ENCODE measurements at regions not wholly inside any gene's neighbourhood (a gene's known extent, or its start where the extent isn't known, plus 50 kb on each side); places are given as distances from the start of the nearest gene placed in this dataset.

GRCh38 chr1:244187310-244187709, 136.2 kb downstream of the ZBTB18 start:
- Histone ChIP-seq H3K36me3 (ENCODE audit: control insufficient read depth, low read length) (no peaks in the 10 kb centered on the region), H3K4me1 (ENCODE audit: control insufficient read depth, low read length) (no peaks in the 10 kb centered on the region), H3F3A (ENCODE audit: control insufficient read depth, insufficient read depth) (no peaks in the 10 kb centered on the region), H3K79me2 (ENCODE audit: control insufficient read depth, low read length) (no peaks in the 10 kb centered on the region), H3K27ac (ENCODE audit: low read depth, low read length) (no peak overlapping the region), H3K9me2 (replicated peaks; ENCODE audit: control insufficient read depth, low read length) (no peaks in the 10 kb centered on the region), H4K20me1 (ENCODE audit: control insufficient read depth, insufficient read depth, low read depth, low read length) (no peaks in the 10 kb centered on the region), H3K4me3 (ENCODE audit: low read length) (no peak overlapping the region), H3K4me2 (ENCODE audit: low read length) (no peak overlapping the region), H3K27me3 (ENCODE audit: control insufficient read depth, low read length) (no peaks in the 10 kb centered on the region), H3K9me3 (ENCODE audit: control insufficient read depth, insufficient read depth, low read length) (no peaks in the 10 kb centered on the region)
- TF ChIP-seq CTCF (IDR thresholded peaks at IDR 0.05; ENCODE audit: low read depth, low read length, poor library complexity, severe bottlenecking) = no peak
- TF ChIP-seq EZH2phosphoT487 (IDR thresholded peaks at IDR 0.05; ENCODE audit: borderline replicate concordance, low read length) = no peak

DNA sequence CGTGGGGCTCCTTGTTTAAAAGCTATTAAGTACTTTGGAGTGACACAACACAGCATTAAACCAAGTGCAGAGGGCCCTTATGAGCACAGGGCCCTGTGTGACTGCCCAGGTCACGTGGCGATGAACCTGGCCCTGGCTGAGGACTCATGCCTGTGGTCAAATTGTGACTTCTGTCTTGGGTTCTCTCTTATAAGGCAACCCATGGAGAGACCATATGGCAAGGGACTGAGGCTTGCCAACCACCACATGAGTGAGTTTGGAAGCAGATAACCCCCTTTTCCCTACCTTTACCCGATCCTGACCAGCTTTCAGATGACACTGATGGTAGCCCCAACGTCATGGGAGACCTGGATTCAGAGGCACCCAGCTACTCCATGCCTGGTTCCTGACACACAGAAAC, 140.5 kb downstream of the ZBTB18 start:
- no peaks in the 10 kb centered on the region for H3K79me2 ChIP-seq (ENCODE audit: control insufficient read depth, low read length)
- H3K36me3 ChIP-seq (ENCODE audit: control insufficient read depth, low read length) = no peaks in the 10 kb centered on the region
- no peaks in the 10 kb centered on the region for H3K4me1 ChIP-seq (ENCODE audit: control insufficient read depth, low read length)
- no peaks in the 10 kb centered on the region for H4K20me1 ChIP-seq (ENCODE audit: control insufficient read depth, insufficient read depth, low read depth, low read length)
- H3K4me2 ChIP-seq (ENCODE audit: low read length) = no peak overlapping the region
- H3K9me3 ChIP-seq (ENCODE audit: control insufficient read depth, insufficient read depth, low read length) = no peaks in the 10 kb centered on the region
- no peak overlapping the region for H3K4me3 ChIP-seq (ENCODE audit: low read length)
- no peaks in the 10 kb centered on the region for H3K9me2 ChIP-seq (replicated peaks; ENCODE audit: control insufficient read depth, low read length)
- no peaks in the 10 kb centered on the region for H3K27me3 ChIP-seq (ENCODE audit: control insufficient read depth, low read length)
- H3K27ac ChIP-seq (ENCODE audit: low read depth, low read length) = no peak overlapping the region
- TF ChIP-seq CTCF (IDR thresholded peaks at IDR 0.05; ENCODE audit: low read depth, low read length, poor library complexity, severe bottlenecking) (no peak), EZH2phosphoT487 (IDR thresholded peaks at IDR 0.05; ENCODE audit: borderline replicate concordance, low read length) (no peak)
- H3F3A ChIP-seq (ENCODE audit: control insufficient read depth, insufficient read depth) = no peaks in the 10 kb centered on the region

DNA sequence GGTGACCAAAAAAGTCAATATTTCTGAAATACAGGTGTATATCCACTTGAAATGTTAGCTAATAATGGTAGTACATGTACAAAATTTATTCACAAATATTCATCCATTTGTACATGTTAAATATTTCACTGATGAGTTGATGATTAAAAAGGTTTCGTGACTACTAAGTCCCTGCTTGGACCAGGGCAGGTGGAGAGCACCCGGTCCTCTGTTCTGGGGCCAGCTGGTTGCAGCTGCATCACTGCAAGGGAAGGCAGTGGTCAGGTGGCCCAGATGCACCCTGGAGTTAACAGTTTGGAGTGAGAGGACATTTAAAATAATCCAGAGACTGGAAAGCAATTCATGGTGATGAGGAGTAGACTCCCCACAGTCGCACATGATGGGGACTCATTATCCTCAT, 141.2 kb downstream of the ZBTB18 start:
- H3K4me3 ChIP-seq (ENCODE audit: low read length) = no peak overlapping the region
- no peaks in the 10 kb centered on the region for H4K20me1 ChIP-seq (ENCODE audit: control insufficient read depth, insufficient read depth, low read depth, low read length)
- no peaks in the 10 kb centered on the region for H3K4me1 ChIP-seq (ENCODE audit: control insufficient read depth, low read length)
- no peaks in the 10 kb centered on the region for H3K36me3 ChIP-seq (ENCODE audit: control insufficient read depth, low read length)
- no peaks in the 10 kb centered on the region for H3K79me2 ChIP-seq (ENCODE audit: control insufficient read depth, low read length)
- no peak overlapping the region for H3K27ac ChIP-seq (ENCODE audit: low read depth, low read length)
- no peaks in the 10 kb centered on the region for H3K9me2 ChIP-seq (replicated peaks; ENCODE audit: control insufficient read depth, low read length)
- H3K27me3 ChIP-seq (ENCODE audit: control insufficient read depth, low read length) = no peaks in the 10 kb centered on the region
- no peak for TF ChIP-seq EZH2phosphoT487 (IDR thresholded peaks at IDR 0.05; ENCODE audit: borderline replicate concordance, low read length)
- TF ChIP-seq CTCF (IDR thresholded peaks at IDR 0.05; ENCODE audit: low read depth, low read length, poor library complexity, severe bottlenecking) = no peak
- H3K4me2 ChIP-seq (ENCODE audit: low read length) = no peak overlapping the region
- H3F3A ChIP-seq (ENCODE audit: control insufficient read depth, insufficient read depth) = no peaks in the 10 kb centered on the region
- H3K9me3 ChIP-seq (ENCODE audit: control insufficient read depth, insufficient read depth, low read length) = no peaks in the 10 kb centered on the region
